HepG2 (cell line): ENCODE measurements at regions not wholly inside any gene's neighbourhood (a gene's known extent, or its start where the extent isn't known, plus 50 kb on each side); places are given as distances from the start of the nearest gene placed in this dataset.

Experiments
- BCL6 ChIP-seq: IDR thresholded peaks from 2 replicates; pipeline ENCODE4 v1.6.1; 2016; ENCODE audit warnings: missing genetic modification reagents, missing compliant biosample characterization
- CHD4 ChIP-seq: fragments of 200-600 bp; sonication (generic); IDR thresholded peaks from 2 replicates; pipeline ENCODE4 v1.7.0; 2017; ENCODE audit warnings: mild to moderate bottlenecking, low read length, borderline replicate concordance
- DPF2 ChIP-seq: sonication (generic); formaldehyde crosslinking; IDR thresholded peaks from 2 replicates; pipeline ENCODE4 v1.4.0; 2020; ENCODE audit warnings: mild to moderate bottlenecking, low read depth, missing genetic modification reagents, borderline replicate concordance
- EHMT2 ChIP-seq: fragments of 200-600 bp; sonication (generic); IDR thresholded peaks from 2 replicates; pipeline ENCODE4 v1.7.0; 2017; ENCODE audit warnings: antibody characterized with exemption, low read depth, low read length, borderline replicate concordance
- GFI1 ChIP-seq: sonication (generic); formaldehyde crosslinking; IDR thresholded peaks from 2 replicates; pipeline ENCODE4 v1.5.0; 2020; ENCODE audit warnings: missing genetic modification reagents, mild to moderate bottlenecking, borderline replicate concordance
- ISL2 ChIP-seq: sonication (generic); formaldehyde crosslinking; IDR thresholded peaks from 2 replicates; pipeline ENCODE4 v1.5.0; 2020; ENCODE audit warnings: missing genetic modification reagents
- POLR2G ChIP-seq: fragments of 200-400 bp; formaldehyde crosslinking; IDR thresholded peaks from 2 replicates; pipeline ENCODE4 v1.6.1; 2018; ENCODE audit warnings: mild to moderate bottlenecking, low read depth, low read length, moderate library complexity
- RCOR2 ChIP-seq: IDR thresholded peaks from 2 replicates; pipeline ENCODE4 v1.6.1; 2016; ENCODE audit warnings: missing biosample characterization, missing genetic modification reagents
- SOX6 ChIP-seq, 2 experiments: fragments of 450-650 bp in 1 of 2; sonication (generic) in 1 of 2; formaldehyde crosslinking in 1 of 2; IDR thresholded peaks; 2 replicates each; pipeline versions ENCODE4 v1.4.0 to v1.6.1; 2017 to 2020; ENCODE audit warnings: antibody characterized with exemption in 1 of 2, mild to moderate bottlenecking in 1 of 2, missing genetic modification reagents in 1 of 2
- SP4 ChIP-seq: sonication (generic); formaldehyde crosslinking; IDR thresholded peaks from 2 replicates; pipeline ENCODE4 v1.8.1; 2023; ENCODE audit warnings: mild to moderate bottlenecking, missing genetic modification reagents
- SSRP1 ChIP-seq: IDR thresholded peaks from 2 replicates; pipeline ENCODE4 v1.6.1; 2016; ENCODE audit warnings: control low read depth
- TCF7 ChIP-seq: sonication (generic); IDR thresholded peaks from 2 replicates; pipeline ENCODE4 v1.6.1; 2016; ENCODE audit warnings: antibody characterized with exemption, low read depth
- TCF7L2 ChIP-seq: IDR thresholded peaks from 2 replicates; pipeline ENCODE4 v1.6.1; 2011; ENCODE audit warnings: mild to moderate bottlenecking, low read depth, low read length, moderate library complexity
- TEAD3 ChIP-seq: optimal IDR thresholded peaks from 2 replicates; pipeline ENCODE3; 2016; ENCODE audit warnings: borderline replicate concordance
- XRCC5 ChIP-seq: fragments of 200-400 bp; formaldehyde crosslinking; optimal IDR thresholded peaks from 2 replicates; pipeline ENCODE3; 2017; ENCODE audit warnings: mild to moderate bottlenecking, low read length
- ZNF205 ChIP-seq: IDR thresholded peaks from 2 replicates; pipeline ENCODE4 v1.6.1; 2018; ENCODE audit warnings: missing biosample characterization, missing genetic modification reagents
- ZNF264 ChIP-seq: sonication (generic); formaldehyde crosslinking; IDR thresholded peaks from 2 replicates; pipeline ENCODE4 v1.4.0; 2020; ENCODE audit warnings: missing genetic modification reagents
- ZNF331 ChIP-seq: sonication (generic); formaldehyde crosslinking; IDR thresholded peaks from 2 replicates; pipeline ENCODE4 v1.4.0; 2020; ENCODE audit warnings: missing genetic modification reagents
- ZNF441 ChIP-seq: sonication (generic); formaldehyde crosslinking; IDR thresholded peaks from 2 replicates; pipeline ENCODE4 v1.7.0; 2021; ENCODE audit warnings: missing genetic modification reagents, borderline replicate concordance
- ZNF530 ChIP-seq: sonication (generic); formaldehyde crosslinking; IDR thresholded peaks from 2 replicates; pipeline ENCODE4 v1.5.0; 2020; ENCODE audit warnings: low read depth, mild to moderate bottlenecking, missing genetic modification reagents
- ZNF644 ChIP-seq: IDR thresholded peaks from 2 replicates; pipeline ENCODE4 v1.6.1; 2016; ENCODE audit warnings: low read depth
- ZNF749 ChIP-seq: sonication (generic); formaldehyde crosslinking; IDR thresholded peaks from 2 replicates; pipeline ENCODE4 v1.8.0; 2022; ENCODE audit warnings: mild to moderate bottlenecking, missing genetic modification reagents, moderate library complexity, borderline replicate concordance
- ZSCAN29 ChIP-seq: sonication (generic); formaldehyde crosslinking; conservative IDR thresholded peaks from 2 replicates; pipeline ENCODE4 v1.4.0; 2020; ENCODE audit warnings: mild to moderate bottlenecking, missing genetic modification reagents
- TF ChIP-seq, protein P1 (sequence below): sonication (generic); formaldehyde crosslinking; IDR thresholded peaks from 2 replicates; pipeline ENCODE4 v1.8.1; 2023; ENCODE audit warnings: mild to moderate bottlenecking, moderate library complexity, missing genetic modification reagents
- TF ChIP-seq, protein P2 (sequence below): sonication (generic); formaldehyde crosslinking; IDR thresholded peaks from 2 replicates; pipeline ENCODE4 v1.4.0; 2020; ENCODE audit warnings: low read depth, mild to moderate bottlenecking, missing genetic modification reagents
- TF ChIP-seq, protein P3 (sequence below): sonication (generic); formaldehyde crosslinking; IDR thresholded peaks from 2 replicates; pipeline ENCODE4 v1.5.1; 2020; ENCODE audit warnings: missing genetic modification reagents, mild to moderate bottlenecking, borderline replicate concordance

DNA sequence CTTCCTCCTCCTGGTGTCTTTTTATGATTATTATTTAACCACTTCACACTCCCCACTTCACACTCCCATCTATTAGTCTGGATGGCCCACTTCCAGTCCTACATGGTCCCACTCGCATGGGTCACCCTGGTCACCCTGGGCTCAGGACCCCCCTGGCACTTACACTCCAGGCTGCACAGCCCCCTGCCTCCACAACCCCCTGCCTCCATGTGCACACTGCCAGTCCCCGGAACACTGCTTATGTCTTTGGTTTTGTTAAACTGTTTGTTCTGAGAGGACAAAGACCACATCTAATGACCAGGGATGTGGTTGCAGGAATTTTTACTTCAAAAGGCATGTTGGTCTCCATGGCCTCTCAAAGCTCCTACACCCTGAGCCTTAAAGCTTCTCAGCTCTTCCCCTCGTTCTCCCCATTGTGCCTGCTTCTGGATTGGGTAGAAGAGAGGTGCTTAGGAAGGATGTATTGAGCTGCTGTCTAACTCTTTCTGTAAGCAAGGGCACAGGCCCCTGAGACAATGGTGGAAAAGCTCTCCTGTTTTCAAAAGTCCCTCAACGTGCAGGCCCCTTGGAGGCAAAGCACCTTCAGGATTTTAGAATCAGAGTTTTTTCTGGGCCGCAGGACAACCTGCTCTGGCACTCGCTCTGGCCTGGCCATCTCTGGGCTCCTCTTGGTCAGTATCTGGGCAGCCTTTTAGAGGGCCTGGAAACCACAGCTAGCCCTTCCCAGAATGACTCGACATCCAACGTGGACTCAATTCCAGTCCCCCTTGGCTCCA is 150.0 kb upstream of the HAAO start (continued):
- TF ChIP-seq ZNF264 (CRISPR knock-in tag) (no peak), ZNF530 (CRISPR knock-in tag) (no peak), ZNF441 (CRISPR knock-in tag) (0 out of 2 replicates have a peak, but pooled peaks have one; percentile 19), EHMT2 (0 out of 2 replicates have a peak, but pooled peaks have one; percentile 24), SOX6 (IDR thresholded peaks at IDR 0.05) (no peak), SOX6 (CRISPR knock-in tag; IDR thresholded peaks at IDR 0.05) (peak; percentile 78), ISL2 (CRISPR knock-in tag) (peak; percentile 21; the same call in 1 of the 2 replicates), XRCC5 (peak; percentile 31), TCF7L2 (peak; percentile 31; the same call in 1 of the 2 replicates), ZSCAN29 (CRISPR knock-in tag) (0 out of 2 replicates have a peak, but pooled peaks have one; percentile 51), RCOR2 (CRISPR knock-in tag) (peak; percentile 73), TCF7 (peak; percentile 78), ZNF749 (CRISPR knock-in tag) (peak; percentile 29; the same call in 1 of the 2 replicates), SP4 (no peak), ZNF644 (CRISPR knock-in tag) (peak; percentile 84), ZNF331 (peak; percentile 57; the same call in 1 of the 2 replicates), DPF2 (CRISPR knock-in tag) (peak; percentile 72), ZNF205 (CRISPR knock-in tag) (peak; percentile 67; the same call in 1 of the 2 replicates), CHD4 (peak; percentile 91), SSRP1 (CRISPR knock-in tag) (peak; percentile 25; the same call in 1 of the 2 replicates), TEAD3 (CRISPR knock-in tag) (peak; percentile 82), BCL6 (CRISPR knock-in tag) (peak; percentile 48; the same call in 1 of the 2 replicates), GFI1 (CRISPR knock-in tag) (0 out of 2 replicates have a peak, but pooled peaks have one; percentile 5), POLR2G (peak; percentile 64)
- TF ChIP-seq, protein P1, sequence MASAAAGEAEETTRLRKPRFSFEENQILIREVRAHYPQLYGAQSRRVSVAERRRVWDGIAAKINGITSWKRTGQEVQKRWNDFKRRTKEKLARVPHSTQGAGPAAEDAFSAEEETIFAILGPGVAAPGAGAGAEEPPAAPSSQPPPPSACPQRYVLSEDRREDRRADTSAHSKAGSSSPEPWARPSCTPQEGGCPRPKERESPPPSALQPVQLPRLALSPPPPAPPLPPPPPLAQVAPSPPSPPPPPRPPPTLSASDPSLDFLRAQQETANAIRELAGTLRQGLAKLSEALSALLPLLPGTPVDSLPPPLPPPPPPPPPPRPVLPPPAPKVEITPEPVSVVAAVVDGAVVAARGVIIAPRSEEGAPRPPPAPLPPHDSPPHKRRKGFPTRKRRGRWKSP (CRISPR knock-in tag), result peak; percentile 29; the same call in 1 of the 2 replicates
- TF ChIP-seq, protein P2, sequence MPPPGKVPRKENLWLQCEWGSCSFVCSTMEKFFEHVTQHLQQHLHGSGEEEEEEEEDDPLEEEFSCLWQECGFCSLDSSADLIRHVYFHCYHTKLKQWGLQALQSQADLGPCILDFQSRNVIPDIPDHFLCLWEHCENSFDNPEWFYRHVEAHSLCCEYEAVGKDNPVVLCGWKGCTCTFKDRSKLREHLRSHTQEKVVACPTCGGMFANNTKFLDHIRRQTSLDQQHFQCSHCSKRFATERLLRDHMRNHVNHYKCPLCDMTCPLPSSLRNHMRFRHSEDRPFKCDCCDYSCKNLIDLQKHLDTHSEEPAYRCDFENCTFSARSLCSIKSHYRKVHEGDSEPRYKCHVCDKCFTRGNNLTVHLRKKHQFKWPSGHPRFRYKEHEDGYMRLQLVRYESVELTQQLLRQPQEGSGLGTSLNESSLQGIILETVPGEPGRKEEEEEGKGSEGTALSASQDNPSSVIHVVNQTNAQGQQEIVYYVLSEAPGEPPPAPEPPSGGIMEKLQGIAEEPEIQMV (CRISPR knock-in tag), result peak; percentile 43; the same call in 1 of the 2 replicates
- TF ChIP-seq, protein P3, sequence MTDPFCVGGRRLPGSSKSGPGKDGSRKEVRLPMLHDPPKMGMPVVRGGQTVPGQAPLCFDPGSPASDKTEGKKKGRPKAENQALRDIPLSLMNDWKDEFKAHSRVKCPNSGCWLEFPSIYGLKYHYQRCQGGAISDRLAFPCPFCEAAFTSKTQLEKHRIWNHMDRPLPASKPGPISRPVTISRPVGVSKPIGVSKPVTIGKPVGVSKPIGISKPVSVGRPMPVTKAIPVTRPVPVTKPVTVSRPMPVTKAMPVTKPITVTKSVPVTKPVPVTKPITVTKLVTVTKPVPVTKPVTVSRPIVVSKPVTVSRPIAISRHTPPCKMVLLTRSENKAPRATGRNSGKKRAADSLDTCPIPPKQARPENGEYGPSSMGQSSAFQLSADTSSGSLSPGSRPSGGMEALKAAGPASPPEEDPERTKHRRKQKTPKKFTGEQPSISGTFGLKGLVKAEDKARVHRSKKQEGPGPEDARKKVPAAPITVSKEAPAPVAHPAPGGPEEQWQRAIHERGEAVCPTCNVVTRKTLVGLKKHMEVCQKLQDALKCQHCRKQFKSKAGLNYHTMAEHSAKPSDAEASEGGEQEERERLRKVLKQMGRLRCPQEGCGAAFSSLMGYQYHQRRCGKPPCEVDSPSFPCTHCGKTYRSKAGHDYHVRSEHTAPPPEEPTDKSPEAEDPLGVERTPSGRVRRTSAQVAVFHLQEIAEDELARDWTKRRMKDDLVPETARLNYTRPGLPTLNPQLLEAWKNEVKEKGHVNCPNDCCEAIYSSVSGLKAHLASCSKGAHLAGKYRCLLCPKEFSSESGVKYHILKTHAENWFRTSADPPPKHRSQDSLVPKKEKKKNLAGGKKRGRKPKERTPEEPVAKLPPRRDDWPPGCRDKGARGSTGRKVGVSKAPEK, result peak; percentile 82; the same call in 1 of the 2 replicates
